Calu3 (cell line): ENCODE measurements at regions not wholly inside any gene's neighbourhood (a gene's known extent, or its start where the extent isn't known, plus 50 kb on each side); places are given as distances from the start of the nearest gene placed in this dataset.

Source experiments
- BruUV-seq: library from RNA; stranded (reverse); fragments of 400-500 nt; replicated peaks from 2 replicates; lab custom pipeline; 2021; lab: Mats Ljungman, UMichigan
- CTCF ChIA-PET: fragments of 300-600 bp; sonication (Branson Sonifier 250); formaldehyde crosslinking; loops from one replicate; lab custom pipeline; 2022; ENCODE audit warnings: antibody characterized with exemption; lab: Charles Lee
- DNase-seq: peaks from one replicate; pipeline ENCODE4 v3.0.0; 2022
- H3K27ac Mint-ChIP-seq: one replicate; pipeline ENCODE4 v1.8.0; 2022; ENCODE audit warnings: mixed read lengths; ENCODE audit not compliant: unreplicated experiment
- H3K27me3 Mint-ChIP-seq: one replicate; pipeline ENCODE4 v1.8.0; 2022; ENCODE audit warnings: mixed read lengths; ENCODE audit not compliant: unreplicated experiment
- H3K36me3 Mint-ChIP-seq: one replicate; pipeline ENCODE4 v1.8.0; 2022; ENCODE audit warnings: mild to moderate bottlenecking, moderate library complexity, mixed read lengths; ENCODE audit not compliant: insufficient read depth, unreplicated experiment
- H3K4me1 Mint-ChIP-seq: one replicate; pipeline ENCODE4 v1.8.0; 2022; ENCODE audit warnings: mild to moderate bottlenecking, low read depth, mixed read lengths; ENCODE audit not compliant: unreplicated experiment
- H3K4me3 Mint-ChIP-seq: one replicate; pipeline ENCODE4 v1.8.0; 2022; ENCODE audit warnings: mild to moderate bottlenecking, low read depth, moderate library complexity, mixed read lengths; ENCODE audit not compliant: unreplicated experiment
- H3K9me3 Mint-ChIP-seq: one replicate; pipeline ENCODE4 v1.8.0; 2022; ENCODE audit warnings: low read depth, mixed read lengths; ENCODE audit not compliant: unreplicated experiment
- CTCF ChIP-seq: fragments of 200-600 bp; IDR thresholded peaks from one replicate; pipeline ENCODE4 v1.8.0; 2022; ENCODE audit warnings: antibody characterized with exemption; ENCODE audit not compliant: unreplicated experiment
- intact Hi-C: fragments of 100-400 bp; cut with micrococcal nuclease; formaldehyde crosslinking; loops from one replicate; pipeline ENCODE4 v1.10.0; 2022; ENCODE audit not compliant: unreplicated experiment

- Mint-ChIP-seq H3K27me3 (no peaks in the 10 kb centered on the region), H3K4me1 (peaks cover 34% of the 10 kb centered on the region), H3K4me3 (peak overlapping the region; percentile 62), H3K9me3 (peaks cover 4% of the 10 kb centered on the region), H3K36me3 (peaks cover 8% of the 10 kb centered on the region), H3K27ac (peak overlapping the region; percentile 95)
- DNase-seq, result no peak
- TF ChIP-seq CTCF, result no peak
- CTCF ChIA-PET, result interaction anchor here (1.4 to 1.5 kb wide), 2 partner anchors 10 to 699 kb away, joined by 3 to 5 read pairs; no protein-coding TSS in a partner anchor
- BruUV-seq, result no TSS peak
- intact Hi-C loops, result loop anchor here (2.0 to 5.0 kb wide), 2 partner anchors 56 to 400 kb away; no protein-coding TSS in a partner anchor
These were observed 855.2 kb upstream of the ID2 start for GRCh38 chr2:7826656-7827055.

- Mint-ChIP-seq H3K27ac (no peak overlapping the region), H3K4me1 (peaks cover 34% of the 10 kb centered on the region), H3K36me3 (peaks cover 8% of the 10 kb centered on the region), H3K9me3 (peaks cover 4% of the 10 kb centered on the region), H3K27me3 (no peaks in the 10 kb centered on the region), H3K4me3 (no peak overlapping the region)
- TF ChIP-seq CTCF, result no peak
- no peak for DNase-seq
- intact Hi-C loops, result loop anchor here (5.0 kb wide), 1 partner anchor 53 kb away; no protein-coding TSS in a partner anchor
- BruUV-seq, result no TSS peak
- CTCF ChIA-PET, result no interaction called here
These were observed 852.6 kb upstream of the ID2 start for GRCh38 chr2:7829241-7829640.

- BruUV-seq, result no TSS peak
- Mint-ChIP-seq H3K36me3 (peaks cover 6% of the 10 kb centered on the region), H3K4me1 (peaks cover 40% of the 10 kb centered on the region), H3K27me3 (no peaks in the 10 kb centered on the region), H3K4me3 (no peak overlapping the region), H3K9me3 (peaks cover 4% of the 10 kb centered on the region), H3K27ac (no peak overlapping the region)
- CTCF ChIA-PET, result interaction anchor here (0.6 kb wide), 1 partner anchor 37 kb away, joined by 4 read pairs; no protein-coding TSS in a partner anchor
- DNase-seq, result no peak
- TF ChIP-seq CTCF, result no peak
- intact Hi-C loops, result no loop called here
These were observed 851.2 kb upstream of the ID2 start for GRCh38 chr2:7830616-7831015.

GRCh38 chr2:7835151-7835550, 846.7 kb upstream of the ID2 start:
- H3K9me3 Mint-ChIP-seq, result no peaks in the 10 kb centered on the region
- H3K27ac Mint-ChIP-seq, result no peak overlapping the region
- no peak for TF ChIP-seq CTCF
- CTCF ChIA-PET, result no interaction called here
- H3K27me3 Mint-ChIP-seq, result no peaks in the 10 kb centered on the region
- intact Hi-C loops, result no loop called here
- peaks cover 47% of the 10 kb centered on the region for H3K4me1 Mint-ChIP-seq
- BruUV-seq, result no TSS peak
- H3K4me3 Mint-ChIP-seq, result no peak overlapping the region
- no peaks in the 10 kb centered on the region for H3K36me3 Mint-ChIP-seq
- no peak for DNase-seq
